ENCODE measurements at regions not wholly inside any gene's neighbourhood (a gene's known extent, or its start where the extent isn't known, plus 50 kb on each side); places are given as distances from the start of the nearest gene placed in this dataset.

GRCh38 chr1:60428127-60428526 lies 354.6 kb upstream of the C1orf87 start:
- TF ChIP-seq ZFX (IDR thresholded peaks at IDR 0.05) (no peak), POLR2AphosphoS5 (IDR thresholded peaks at IDR 0.05; ENCODE audit: low read depth, low read length) (no peak), RAD21 (IDR thresholded peaks at IDR 0.05; ENCODE audit: low read depth) (no peak), CTCF (IDR thresholded peaks at IDR 0.05 in 2 of 3, conservative IDR thresholded peaks at IDR 0.05 in 1 of 3; ENCODE audit: borderline replicate concordance in 1 of 3, insufficient read depth in 1 of 3, low read depth in 2 of 3, low read length in 2 of 3) (no peak), EZH2 (IDR thresholded peaks at IDR 0.05) (no peak), POLR2A (IDR thresholded peaks at IDR 0.05; ENCODE audit: borderline replicate concordance, extremely low read depth, insufficient read depth, insufficient read length) (no peak), SP1 (IDR thresholded peaks at IDR 0.05; ENCODE audit: low read depth) (no peak)
- TF ChIP-seq, protein P1, sequence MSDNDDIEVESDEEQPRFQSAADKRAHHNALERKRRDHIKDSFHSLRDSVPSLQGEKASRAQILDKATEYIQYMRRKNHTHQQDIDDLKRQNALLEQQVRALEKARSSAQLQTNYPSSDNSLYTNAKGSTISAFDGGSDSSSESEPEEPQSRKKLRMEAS (IDR thresholded peaks at IDR 0.05) = no peak

Data from HCT116 (cell line).